H1 (cell line): ENCODE measurements at regions not wholly inside any gene's neighbourhood (a gene's known extent, or its start where the extent isn't known, plus 50 kb on each side); places are given as distances from the start of the nearest gene placed in this dataset.

ENCODE experiments used
- CTCF ChIA-PET: fragments of 300-600 bp; sonication (Branson Sonifier 250); formaldehyde crosslinking; loops from one replicate; lab custom pipeline; 2021; ENCODE audit not compliant: partially characterized antibody; lab: Charles Lee
- POLR2A ChIA-PET: fragments of 300-600 bp; sonication (Branson Sonifier 250); formaldehyde crosslinking; loops from one replicate; lab custom pipeline; 2021; ENCODE audit warnings: inconsistent platforms; ENCODE audit not compliant: partially characterized antibody; lab: Charles Lee
- DNase-seq, 2 experiments: peaks; one replicate each; pipeline versions ENCODE4 v3.0.0 to v3.0.0-alpha.2; 2010 to 2022; ENCODE audit warnings: low spot score in 2 of 2, low read depth in 1 of 2, mixed read lengths in 1 of 2
- FAIRE-seq: peaks from 2 replicates; lab custom pipeline; 2011; peaks lifted over from hg19 to GRCh38; lab: Jason Lieb, UNC
- H2AFZ ChIP-seq: 2 replicates; pipeline ENCODE4 v1.8.1; 2012; ENCODE audit warnings: low read length, inconsistent platforms
- H2AK5ac ChIP-seq: 2 replicates; pipeline ENCODE4 v1.6.1; 2013; ENCODE audit warnings: low read depth, low read length
- H2BK120ac ChIP-seq: replicated peaks from 2 replicates; pipeline ENCODE3; 2013; ENCODE audit warnings: low read depth, low read length, inconsistent platforms
- H2BK12ac ChIP-seq: 2 replicates; pipeline ENCODE4 v1.6.1; 2013; ENCODE audit warnings: low read depth, low read length
- H2BK15ac ChIP-seq: 2 replicates; pipeline ENCODE4 v1.6.1; 2013; ENCODE audit warnings: low read length
- H2BK20ac ChIP-seq: 2 replicates; pipeline ENCODE4 v1.6.1; 2013; ENCODE audit warnings: low read length
- H2BK5ac ChIP-seq: 2 replicates; pipeline ENCODE4 v1.6.1; 2013; ENCODE audit warnings: low read depth, low read length
- H3K14ac ChIP-seq: 2 replicates; pipeline ENCODE4 v1.6.1; 2013; ENCODE audit warnings: inconsistent platforms; ENCODE audit not compliant: insufficient read length
- H3K18ac ChIP-seq: 2 replicates; pipeline ENCODE4 v1.6.1; 2013; ENCODE audit warnings: low read length; ENCODE audit errors: extremely low read depth
- H3K23ac ChIP-seq: 2 replicates; pipeline ENCODE4 v1.6.1; 2013; ENCODE audit warnings: inconsistent platforms; ENCODE audit not compliant: insufficient read length
- H3K23me2 ChIP-seq: 2 replicates; pipeline ENCODE4 v1.6.1; 2013; ENCODE audit warnings: low read depth, low read length
- H3K27ac ChIP-seq: 2 replicates; pipeline ENCODE4 v1.6.1; 2011; ENCODE audit warnings: low read depth, low read length, inconsistent platforms
- H3K27me3 ChIP-seq, 4 experiments: replicated peaks in 1 of 4; 1 replicate in 1 of 4; 2 replicates in 3 of 4; pipeline versions ENCODE4 v1.6.1 to v1.8.1; 2011 to 2013; ENCODE audit warnings: low read length in 3 of 4, mild to moderate bottlenecking in 3 of 4, inconsistent platforms in 2 of 4, mixed read lengths in 2 of 4, moderate library complexity in 1 of 4; ENCODE audit not compliant: control insufficient read depth in 3 of 4, insufficient read depth in 3 of 4; ENCODE audit errors: extremely low read depth in 1 of 4
- H3K36me3 ChIP-seq, 4 experiments: 2 replicates each; pipeline versions ENCODE4 v1.6.1 to v1.8.1; 2011 to 2013; ENCODE audit warnings: mild to moderate bottlenecking in 4 of 4, low read length in 3 of 4, moderate library complexity in 2 of 4, control low read depth in 1 of 4, inconsistent platforms in 1 of 4; ENCODE audit not compliant: insufficient read depth in 4 of 4, control insufficient read depth in 2 of 4
- H3K4ac ChIP-seq: replicated peaks from 2 replicates; pipeline ENCODE3; 2013; ENCODE audit warnings: low read length, low read depth, mixed read lengths, inconsistent platforms; ENCODE audit not compliant: insufficient read length
- H3K4me1 ChIP-seq, 4 experiments: replicated peaks in 1 of 4; 1 replicate in 1 of 4; 2 replicates in 3 of 4; pipeline versions ENCODE4 v1.6.1 to v1.8.1; 2011 to 2013; ENCODE audit warnings: low read length in 3 of 4, inconsistent platforms in 2 of 4, mixed read lengths in 1 of 4; ENCODE audit not compliant: insufficient read depth in 4 of 4, control insufficient read depth in 3 of 4
- H3K4me2 ChIP-seq, 2 experiments: 2 replicates each; pipeline versions ENCODE4 v1.6.1 to v1.8.1; 2011 to 2013; ENCODE audit warnings: low read depth in 2 of 2, low read length in 2 of 2, control low read depth in 1 of 2, inconsistent platforms in 1 of 2, mild to moderate bottlenecking in 1 of 2; ENCODE audit not compliant: insufficient read depth in 1 of 2
- H3K4me3 ChIP-seq, 4 experiments: fragments of 200-600, 300-600 bp in 1 of 4; sonication (generic), shearing (Covaris generic), sonication (Bioruptor Twin) in 1 of 4; 2 replicates each; pipeline versions ENCODE4 v1.5.1 to v1.8.1; 2011 to 2016; ENCODE audit warnings: low read length in 4 of 4, low read depth in 3 of 4, control low read depth in 2 of 4, inconsistent platforms in 2 of 4, mild to moderate bottlenecking in 2 of 4, mixed read lengths in 1 of 4, moderate library complexity in 1 of 4; ENCODE audit not compliant: insufficient read depth in 2 of 4; ENCODE audit errors: extremely low read depth in 1 of 4
- H3K56ac ChIP-seq: replicated peaks from 2 replicates; pipeline ENCODE3; 2013; ENCODE audit warnings: low read depth, mild to moderate bottlenecking, mixed read lengths, low read length, inconsistent platforms; ENCODE audit not compliant: insufficient read length
- H3K79me1 ChIP-seq: 2 replicates; pipeline ENCODE4 v1.6.1; 2013; ENCODE audit warnings: low read depth, low read length, control low read depth
- H3K79me2 ChIP-seq, 2 experiments: 2 replicates each; pipeline versions ENCODE4 v1.6.1 to v1.8.1; 2012 to 2013; ENCODE audit warnings: low read length in 2 of 2, mild to moderate bottlenecking in 2 of 2, inconsistent platforms in 1 of 2; ENCODE audit not compliant: insufficient read depth in 2 of 2, control insufficient read depth in 1 of 2
- H3K9ac ChIP-seq, 4 experiments: replicated peaks in 1 of 4; 1 replicate in 1 of 4; 2 replicates in 3 of 4; pipeline versions ENCODE4 v1.6.1 to v1.8.1; 2011 to 2013; ENCODE audit warnings: low read depth in 3 of 4, low read length in 3 of 4, control low read depth in 2 of 4, mild to moderate bottlenecking in 2 of 4, moderate library complexity in 2 of 4, inconsistent platforms in 1 of 4; ENCODE audit errors: extremely low read depth in 1 of 4
- H3K9me3 ChIP-seq, 2 experiments: 2 replicates each; pipeline versions ENCODE4 v1.6.1 to v1.8.1; 2012 to 2013; ENCODE audit warnings: mild to moderate bottlenecking in 2 of 2, moderate library complexity in 2 of 2, control low read depth in 1 of 2, inconsistent platforms in 1 of 2, low read depth in 1 of 2, low read length in 1 of 2, mixed read lengths in 1 of 2; ENCODE audit not compliant: insufficient read depth in 2 of 2
- H4K20me1 ChIP-seq, 2 experiments: replicated peaks in 1 of 2; 2 replicates each; pipeline versions ENCODE3 to v1.8.1; 2011 to 2013; ENCODE audit warnings: inconsistent platforms in 2 of 2, low read length in 2 of 2, mild to moderate bottlenecking in 1 of 2; ENCODE audit not compliant: insufficient read depth in 2 of 2, control insufficient read depth in 1 of 2
- H4K5ac ChIP-seq: 2 replicates; pipeline ENCODE4 v1.6.1; 2013; ENCODE audit warnings: low read length, low read depth, mixed read lengths, inconsistent platforms; ENCODE audit not compliant: insufficient read length
- H4K8ac ChIP-seq: 2 replicates; pipeline ENCODE4 v1.8.0; 2013; ENCODE audit warnings: mild to moderate bottlenecking, moderate library complexity, low read length, inconsistent platforms; ENCODE audit not compliant: insufficient read depth; ENCODE audit errors: extremely low read depth
- H4K91ac ChIP-seq: replicated peaks from 2 replicates; pipeline ENCODE3; 2013; ENCODE audit warnings: low read length, mixed read lengths, inconsistent platforms; ENCODE audit not compliant: insufficient read length
- HDAC6 ChIP-seq: IDR thresholded peaks from one replicate; pipeline ENCODE4 v1.7.1; 2012; ENCODE audit warnings: low read depth, mild to moderate bottlenecking, inconsistent platforms, low read length, moderate library complexity
- WGBS, 2 experiments: shearing (Covaris generic) in 1 of 2; methylation state at CpG; one replicate each; pipeline versions ENCODE4 v1.1.6 to v1.1.7; 2013 to 2015; ENCODE audit warnings: low lambda C conversion rate in 2 of 2, mixed read lengths in 2 of 2, inconsistent platforms in 1 of 2, low coverage in 1 of 2, missing lambda C conversion rate in 1 of 2; ENCODE audit not compliant: insufficient replicate concordance in 2 of 2, insufficient coverage in 1 of 2, insufficient read length in 1 of 2; ENCODE audit errors: extremely low coverage in 1 of 2, missing lambda C conversion rate in 1 of 2; 5-methylcytosine and 5-hydroxymethylcytosine counted together

- H3K9me3 ChIP-seq: peaks cover 3 to 4% of the 10 kb centered on the region in 2 experiments; a peak in 3 of 4 replicates
- no peak for TF ChIP-seq HDAC6
These were observed 70.4 kb upstream of the FCN1 start for GRCh38 chr9:134987906-134988700.

More at GRCh38 chr9:134987906-134988700, 70.4 kb upstream of the FCN1 start:
- Histone ChIP-seq H4K91ac (no peak overlapping the region), H2BK5ac (no peak overlapping the region), H4K8ac (no peak overlapping the region), H3K4ac (no peak overlapping the region), H3K79me1 (no peaks in the 10 kb centered on the region), H3K9ac (no peak overlapping the region), H3K23ac (no peak overlapping the region), H3K27ac (no peak overlapping the region), H3K23me2 (no peaks in the 10 kb centered on the region), H3K14ac (no peak overlapping the region), H3K36me3 (no peaks in the 10 kb centered on the region), H2AFZ (no peak overlapping the region), H4K20me1 (no peaks in the 10 kb centered on the region), H3K27me3 (no peaks in the 10 kb centered on the region), H3K56ac (no peak overlapping the region), H3K18ac (no peak overlapping the region), H3K79me2 (no peaks in the 10 kb centered on the region), H2BK20ac (no peak overlapping the region), H2BK120ac (no peak overlapping the region), H2BK15ac (no peak overlapping the region), H3K4me3 (no peak overlapping the region; a peak in 1 of 8 replicates), H2BK12ac (no peak overlapping the region), H3K4me2 (no peak overlapping the region), H4K5ac (no peak overlapping the region), H3K4me1 (no peaks in the 10 kb centered on the region), H2AK5ac (no peak overlapping the region)
- POLR2A ChIA-PET: no interaction called here
- no peak for DNase-seq
- WGBS, 2 experiments: 87% methylated on average over 14 of the region's 16 CpGs; no CpG with 5 or more reads in 1 of the 2 experiments
- FAIRE-seq: no peak
- CTCF ChIA-PET: interaction anchor here (0.6 to 1.5 kb wide), 2 partner anchors 27 to 41 kb away, joined by 3 read pairs; no protein-coding TSS in a partner anchor
